Lower lobe of right lung (tissue), 2 donors: ENCODE measurements at regions not wholly inside any gene's neighbourhood (a gene's known extent, or its start where the extent isn't known, plus 50 kb on each side); places are given as distances from the start of the nearest gene placed in this dataset.

Source experiments
- ATAC-seq, 2 donors: fragments of 200-7000 bp; cut with Tn5 transposase; one replicate each; pipeline ENCODE4 v1.9.1; 2020 to 2022; ENCODE audit warnings: mild to moderate bottlenecking in 2 of 2, moderate library complexity in 2 of 2
- DNase-seq: peaks from one replicate; pipeline ENCODE4 v3.0.0-alpha.2; 2020
- H3K27ac ChIP-seq: fragments of 200-600 bp; one replicate; pipeline ENCODE4 v1.8.0; 2022
- H3K27me3 ChIP-seq: fragments of 200-600 bp; one replicate; pipeline ENCODE4 v1.8.0; 2022; ENCODE audit warnings: low read depth
- H3K36me3 ChIP-seq: fragments of 200-600 bp; one replicate; pipeline ENCODE4 v1.8.0; 2022; ENCODE audit warnings: mild to moderate bottlenecking
- H3K4me1 ChIP-seq: fragments of 200-600 bp; one replicate; pipeline ENCODE4 v1.8.0; 2022
- H3K4me3 ChIP-seq: fragments of 200-600 bp; one replicate; pipeline ENCODE4 v1.8.0; 2022; ENCODE audit warnings: mild to moderate bottlenecking
- H3K9me3 ChIP-seq: fragments of 200-600 bp; one replicate; pipeline ENCODE4 v1.8.0; 2022
- CTCF ChIP-seq: fragments of 200-600 bp; IDR thresholded peaks from one replicate; pipeline ENCODE4 v1.8.0; 2022; ENCODE audit warnings: antibody characterized with exemption, mild to moderate bottlenecking
- intact Hi-C: fragments of 100-400 bp; cut with DNase I; formaldehyde crosslinking; loops from one replicate; pipeline ENCODE4 v1.11.0; 2022
- donor health status: DM: no; HTN: yes; CAD: no; lungs with severe emphysema.

GRCh38 chr12:115235880-115236279 lies 551.9 kb upstream of the TBX3 start:
- intact Hi-C loops: no loop called here
- Histone ChIP-seq H3K27me3 (no peaks in the 10 kb centered on the region), H3K4me3 (no peak overlapping the region), H3K9me3 (no peaks in the 10 kb centered on the region), H3K4me1 (no peaks in the 10 kb centered on the region), H3K36me3 (no peaks in the 10 kb centered on the region), H3K27ac (no peak overlapping the region)
- TF ChIP-seq CTCF: no peak
- ATAC-seq: no peak
- DNase-seq: no peak

- Histone ChIP-seq H3K27me3 (no peaks in the 10 kb centered on the region), H3K4me3 (no peak overlapping the region), H3K36me3 (no peaks in the 10 kb centered on the region), H3K9me3 (no peaks in the 10 kb centered on the region), H3K27ac (no peak overlapping the region), H3K4me1 (no peaks in the 10 kb centered on the region)
- DNase-seq: no peak
- TF ChIP-seq CTCF: no peak
- intact Hi-C loops: no loop called here
- no peak for ATAC-seq
Measured at GRCh38 chr12:115233891-115234543, 550.0 kb upstream of the TBX3 start.

GRCh38 chr12:115232455-115233156 lies 548.6 kb upstream of the TBX3 start:
- no peak overlapping the region for H3K4me3 ChIP-seq
- no peaks in the 10 kb centered on the region for H3K27me3 ChIP-seq
- H3K36me3 ChIP-seq: no peaks in the 10 kb centered on the region
- no peak for TF ChIP-seq CTCF
- DNase-seq (no peak), ATAC-seq (no peak)
- H3K4me1 ChIP-seq: no peaks in the 10 kb centered on the region
- intact Hi-C loops: no loop called here
- H3K27ac ChIP-seq: no peak overlapping the region
- H3K9me3 ChIP-seq: no peaks in the 10 kb centered on the region

GRCh38 chr12:115230606-115231005 lies 546.6 kb upstream of the TBX3 start:
- no peaks in the 10 kb centered on the region for H3K4me1 ChIP-seq
- no peaks in the 10 kb centered on the region for H3K9me3 ChIP-seq
- intact Hi-C loops: no loop called here
- no peak overlapping the region for H3K4me3 ChIP-seq
- TF ChIP-seq CTCF: no peak
- no peaks in the 10 kb centered on the region for H3K27me3 ChIP-seq
- H3K27ac ChIP-seq: no peak overlapping the region
- H3K36me3 ChIP-seq: no peaks in the 10 kb centered on the region
- DNase-seq (no peak), ATAC-seq (no peak)

GRCh38 chr12:115229517-115229916 lies 545.5 kb upstream of the TBX3 start:
- intact Hi-C loops: no loop called here
- DNase-seq (no peak), ATAC-seq (no peak)
- Histone ChIP-seq H3K9me3 (no peaks in the 10 kb centered on the region), H3K36me3 (no peaks in the 10 kb centered on the region), H3K27me3 (no peaks in the 10 kb centered on the region), H3K4me1 (no peaks in the 10 kb centered on the region), H3K4me3 (no peak overlapping the region), H3K27ac (no peak overlapping the region)
- no peak for TF ChIP-seq CTCF
